Activated CD8-positive, alpha-beta T cell treated with anti-CD3 and anti-CD28 coated beads for 36 hours (primary cell): ENCODE measurements at regions not wholly inside any gene's neighbourhood (a gene's known extent, or its start where the extent isn't known, plus 50 kb on each side); places are given as distances from the start of the nearest gene placed in this dataset.

Experiments
- ATAC-seq: fragments of 200-7000 bp; cut with Tn5 transposase; one replicate; pipeline ENCODE4 v1.10.0; 2021; ENCODE audit warnings: mild to moderate bottlenecking, moderate library complexity
- CTCF ChIA-PET: fragments of 350-600 bp; sonication (Branson Sonifier 250); formaldehyde crosslinking; loops from one replicate; lab custom pipeline; 2021; ENCODE audit warnings: antibody characterized with exemption; lab: Charles Lee
- POLR2A ChIA-PET: fragments of 350-600 bp; sonication (Branson Sonifier 250); formaldehyde crosslinking; loops from one replicate; lab custom pipeline; 2021; ENCODE audit warnings: antibody characterized with exemption; lab: Charles Lee
- DNase-seq: peaks from one replicate; pipeline ENCODE4 v3.0.0-alpha.2; 2020
- H3K27ac Mint-ChIP-seq: one replicate; pipeline ENCODE4 v1.8.0; 2021; ENCODE audit warnings: mild to moderate bottlenecking, mixed read lengths
- H3K27me3 Mint-ChIP-seq: one replicate; pipeline ENCODE4 v1.8.0; 2021; ENCODE audit warnings: mixed read lengths
- H3K36me3 Mint-ChIP-seq: one replicate; pipeline ENCODE4 v1.8.0; 2021; ENCODE audit warnings: low read depth, mixed read lengths
- H3K4me1 Mint-ChIP-seq: one replicate; pipeline ENCODE4 v1.8.0; 2021; ENCODE audit warnings: low read depth, mixed read lengths
- H3K4me3 Mint-ChIP-seq: one replicate; pipeline ENCODE4 v1.8.0; 2021; ENCODE audit warnings: mild to moderate bottlenecking, moderate library complexity, mixed read lengths
- H3K9me3 Mint-ChIP-seq: one replicate; pipeline ENCODE4 v1.8.0; 2021; ENCODE audit warnings: mixed read lengths
- CTCF ChIP-seq: fragments of 200-600 bp; IDR thresholded peaks from one replicate; pipeline ENCODE4 v1.8.0; 2022; ENCODE audit warnings: antibody characterized with exemption, mild to moderate bottlenecking
- intact Hi-C: fragments of 100-400 bp; cut with micrococcal nuclease; formaldehyde crosslinking; loops from one replicate; pipeline ENCODE4 v1.10.0; 2022

- no peaks in the 10 kb centered on the region for H3K4me1 Mint-ChIP-seq
- ATAC-seq: no peak
- TF ChIP-seq CTCF: no peak
- H3K36me3 Mint-ChIP-seq: no peaks in the 10 kb centered on the region
- H3K27me3 Mint-ChIP-seq: peaks cover 2% of the 10 kb centered on the region
- DNase-seq: no peak
- H3K9me3 Mint-ChIP-seq: no peaks in the 10 kb centered on the region
- POLR2A ChIA-PET: no interaction called here
- intact Hi-C loops: no loop called here
- CTCF ChIA-PET: no interaction called here
- no peak overlapping the region for H3K4me3 Mint-ChIP-seq
- no peak overlapping the region for H3K27ac Mint-ChIP-seq
Measured at GRCh38 chr18:75524181-75524580, 96.7 kb upstream of the SMIM21 start.

- no peaks in the 10 kb centered on the region for H3K27me3 Mint-ChIP-seq
- H3K4me3 Mint-ChIP-seq: no peak overlapping the region
- TF ChIP-seq CTCF: no peak
- no peaks in the 10 kb centered on the region for H3K4me1 Mint-ChIP-seq
- CTCF ChIA-PET: no interaction called here
- intact Hi-C loops: no loop called here
- POLR2A ChIA-PET: no interaction called here
- no peaks in the 10 kb centered on the region for H3K9me3 Mint-ChIP-seq
- ATAC-seq (no peak), DNase-seq (no peak)
- no peaks in the 10 kb centered on the region for H3K36me3 Mint-ChIP-seq
- no peak overlapping the region for H3K27ac Mint-ChIP-seq
Measured at GRCh38 chr18:75521816-75522215, 94.3 kb upstream of the SMIM21 start.

GRCh38 chr18:75518007-75518406 is 90.5 kb upstream of the SMIM21 start:
- Mint-ChIP-seq H3K27ac (no peak overlapping the region), H3K4me3 (no peak overlapping the region), H3K9me3 (no peaks in the 10 kb centered on the region), H3K4me1 (no peaks in the 10 kb centered on the region), H3K36me3 (no peaks in the 10 kb centered on the region), H3K27me3 (peaks cover 2% of the 10 kb centered on the region)
- ATAC-seq (no peak), DNase-seq (no peak)
- intact Hi-C loops: no loop called here
- CTCF ChIA-PET: no interaction called here
- POLR2A ChIA-PET: no interaction called here
- TF ChIP-seq CTCF: no peak

GRCh38 chr18:75517286-75517685 is 89.8 kb upstream of the SMIM21 start:
- DNase-seq: no peak
- H3K36me3 Mint-ChIP-seq: no peaks in the 10 kb centered on the region
- ATAC-seq: no peak
- intact Hi-C loops: no loop called here
- CTCF ChIA-PET: no interaction called here
- TF ChIP-seq CTCF: no peak
- no peak overlapping the region for H3K4me3 Mint-ChIP-seq
- no peak overlapping the region for H3K27ac Mint-ChIP-seq
- H3K27me3 Mint-ChIP-seq: peaks cover 2% of the 10 kb centered on the region
- no peaks in the 10 kb centered on the region for H3K4me1 Mint-ChIP-seq
- peaks cover 6% of the 10 kb centered on the region for H3K9me3 Mint-ChIP-seq
- POLR2A ChIA-PET: no interaction called here

DNA sequence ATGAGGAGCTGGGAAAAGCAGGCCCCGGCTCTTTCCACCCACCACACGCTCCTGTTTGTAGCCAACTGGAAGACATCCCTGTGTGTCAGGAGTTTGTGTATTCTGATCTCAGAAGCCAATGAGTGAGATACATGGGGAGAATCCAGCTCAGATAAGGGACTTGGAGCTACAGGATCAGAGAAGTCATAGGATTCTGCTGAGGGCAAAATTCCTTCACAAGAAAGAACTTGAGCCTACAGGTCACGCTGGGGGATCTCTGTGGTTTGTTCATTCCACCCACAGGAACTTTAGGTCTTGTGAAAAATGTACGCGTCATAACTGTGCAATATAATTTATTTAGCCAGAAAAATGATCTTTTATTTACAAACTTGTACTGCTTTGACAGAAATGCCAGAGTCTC is 80.1 kb upstream of the SMIM21 start:
- Mint-ChIP-seq H3K27ac (no peak overlapping the region), H3K4me1 (no peaks in the 10 kb centered on the region), H3K27me3 (peaks cover 8% of the 10 kb centered on the region), H3K9me3 (peaks cover 11% of the 10 kb centered on the region), H3K4me3 (no peak overlapping the region), H3K36me3 (no peaks in the 10 kb centered on the region)
- intact Hi-C loops: no loop called here
- DNase-seq: no peak
- TF ChIP-seq CTCF: no peak
- ChIA-PET POLR2A (no interaction called here), CTCF (no interaction called here)
- ATAC-seq: no peak
